Astrocyte of the spinal cord (primary cell): ENCODE measurements at regions not wholly inside any gene's neighbourhood (a gene's known extent, or its start where the extent isn't known, plus 50 kb on each side); places are given as distances from the start of the nearest gene placed in this dataset.
"Not testable (repeated sequence)": the region's sequence is repeated elsewhere in the genome, so short reads cannot be mapped to it uniquely, and the experiment has no call there.

Experiments
- DNase-seq: peaks from one replicate; pipeline ENCODE4 v3.0.0; 2011; ENCODE audit warnings: low read depth, low spot score
- H3K4me3 ChIP-seq: 2 replicates; pipeline ENCODE4 v1.5.1; 2011; ENCODE audit warnings: low read depth, mild to moderate bottlenecking, low read length, moderate library complexity
- CTCF ChIP-seq: IDR thresholded peaks from 2 replicates; pipeline ENCODE4 v1.5.1; 2012; ENCODE audit warnings: low read depth, mild to moderate bottlenecking, low read length, inconsistent platforms
- in situ Hi-C: cut with HindIII; loops from 2 replicates; pipeline ENCODE4 v1.10.0; 2017; ENCODE audit warnings: low sequenced_read_pairs

- DNase-seq = no peak
- in situ Hi-C loops = no loop called here
- no peak for TF ChIP-seq CTCF
- no peak overlapping the region for H3K4me3 ChIP-seq
Measured at GRCh38 chr6:170037541-170038250, 253.2 kb downstream of the DLL1 start.

- TF ChIP-seq CTCF = no peak
- in situ Hi-C loops = no loop called here
- DNase-seq = no peak
- H3K4me3 ChIP-seq = no peak overlapping the region
Measured at GRCh38 chr6:170036916-170037315, 254.0 kb downstream of the DLL1 start.

GRCh38 chr6:170036367-170036766 is 254.5 kb downstream of the DLL1 start:
- in situ Hi-C loops, DNase-seq: not testable (repeated sequence)

GRCh38 chr6:170035901-170036304 is 255.0 kb downstream of the DLL1 start:
- no peak overlapping the region for H3K4me3 ChIP-seq
- no peak for DNase-seq
- in situ Hi-C loops = no loop called here
- no peak for TF ChIP-seq CTCF

More at GRCh38 chr6:170036367-170036766, 254.5 kb downstream of the DLL1 start:
- not testable (repeated sequence) for H3K4me3 ChIP-seq

- no peak for TF ChIP-seq CTCF
- no peak for DNase-seq
- no peak overlapping the region for H3K4me3 ChIP-seq
- in situ Hi-C loops = no loop called here
Measured at GRCh38 chr6:170035044-170035443, 255.8 kb downstream of the DLL1 start.

GRCh38 chr6:170034294-170034693 is 256.6 kb downstream of the DLL1 start:
- in situ Hi-C loops = no loop called here
- DNase-seq = no peak
- no peak for TF ChIP-seq CTCF
- H3K4me3 ChIP-seq = no peak overlapping the region

GRCh38 chr6:170033666-170034065 is 257.2 kb downstream of the DLL1 start:
- TF ChIP-seq CTCF = no peak
- in situ Hi-C loops = no loop called here

More at GRCh38 chr6:170033666-170034065, 257.2 kb downstream of the DLL1 start:
- no peak overlapping the region for H3K4me3 ChIP-seq
- DNase-seq = no peak
